HCT116 (cell line): ENCODE measurements at regions not wholly inside any gene's neighbourhood (a gene's known extent, or its start where the extent isn't known, plus 50 kb on each side); places are given as distances from the start of the nearest gene placed in this dataset.

Experiments used
- ATAC-seq: fragments of 200-7000 bp; cut with Tn5 transposase; 2 replicates; pipeline ENCODE4 v1.9.1; 2020; ENCODE audit warnings: mild to moderate bottlenecking, moderate library complexity
- BruUV-seq: library from RNA; stranded (reverse); fragments of 400-500 nt; replicated peaks from 2 replicates; lab custom pipeline; 2021; lab: Mats Ljungman, UMichigan
- CTCF ChIA-PET: fragments of 300-600 bp; sonication (Branson Sonifier 250); formaldehyde crosslinking; loops from one replicate; lab custom pipeline; 2021; ENCODE audit warnings: antibody characterized with exemption; lab: Charles Lee
- POLR2A ChIA-PET: fragments of 300-600, 350-600 bp; sonication (Branson Sonifier 250); formaldehyde crosslinking; loops from one replicate; lab custom pipeline; 2021; ENCODE audit warnings: antibody characterized with exemption; lab: Charles Lee
- RAD21 ChIA-PET, 2 experiments: fragments of 300-600 bp; sonication (Branson Sonifier 250); formaldehyde crosslinking; loops; one replicate each; lab custom pipeline; 2023; ENCODE audit warnings: low total read pairs in 2 of 2; ENCODE audit not compliant: uncharacterized antibody in 2 of 2, unreplicated experiment in 2 of 2, low non-redundant PET in 1 of 2; lab: Charles Lee
- DNase-seq: peaks from one replicate; pipeline ENCODE4 v3.0.0-alpha.2; 2010; ENCODE audit warnings: low read depth, low spot score
- H2AFZ ChIP-seq: fragments of 200-600 bp; shearing (Covaris generic), sonication (generic); 2 replicates; pipeline ENCODE4 v1.6.1; 2017; ENCODE audit warnings: low read depth, mixed run types, mixed read lengths, antibody characterized with exemption, low read length; ENCODE audit not compliant: poor library complexity, severe bottlenecking
- H3K27ac ChIP-seq: 2 replicates; pipeline ENCODE4 v1.5.1; 2012; ENCODE audit warnings: low read depth, low read length
- H3K27me3 ChIP-seq: fragments of 200-600 bp; sonication (generic); 2 replicates; pipeline ENCODE4 v1.6.1; 2016; ENCODE audit warnings: mixed run types, low read length, mixed read lengths; ENCODE audit not compliant: insufficient read depth
- H3K36me3 ChIP-seq, 2 experiments: fragments of 200-500 bp in 1 of 2; fragments of 200-600 bp in 1 of 2; sonication (Bioruptor generic) in 1 of 2; sonication (generic) in 1 of 2; 2 replicates each; pipeline versions ENCODE4 v1.5.1 to v1.6.1; 2014 to 2016; ENCODE audit warnings: low read length in 2 of 2, inconsistent platforms in 1 of 2, mixed read lengths in 1 of 2, mixed run types in 1 of 2; ENCODE audit not compliant: insufficient read depth in 2 of 2, control insufficient read depth in 1 of 2
- H3K4me1 ChIP-seq, 2 experiments: fragments of 200-600 bp in 1 of 2; sonication (generic) in 1 of 2; 2 replicates each; pipeline versions ENCODE4 v1.5.1 to v1.6.1; 2012 to 2017; ENCODE audit warnings: low read length in 2 of 2, inconsistent platforms in 1 of 2, mild to moderate bottlenecking in 1 of 2, mixed read lengths in 1 of 2, mixed run types in 1 of 2, moderate library complexity in 1 of 2; ENCODE audit not compliant: insufficient read depth in 2 of 2, control insufficient read depth in 1 of 2
- H3K4me2 ChIP-seq: fragments of 200-600 bp; sonication (generic); 2 replicates; pipeline ENCODE4 v1.6.1; 2017; ENCODE audit warnings: mixed run types, low read length, mixed read lengths
- H3K4me3 ChIP-seq, 2 experiments: fragments of 200-600 bp in 1 of 2; sonication (generic) in 1 of 2; replicated peaks in 1 of 2; 2 replicates each; pipeline ENCODE4 v1.5.1; 2011 to 2016; ENCODE audit warnings: low read length in 2 of 2, control low read depth in 1 of 2, low read depth in 1 of 2, mild to moderate bottlenecking in 1 of 2, mixed read lengths in 1 of 2, mixed run types in 1 of 2
- H3K79me2 ChIP-seq: fragments of 200-600 bp; sonication (generic); 2 replicates; pipeline ENCODE4 v1.6.1; 2017; ENCODE audit warnings: mild to moderate bottlenecking, mixed run types, low read length, moderate library complexity, mixed read lengths; ENCODE audit not compliant: insufficient read depth
- H3K9ac ChIP-seq: fragments of 200-600 bp; sonication (generic); 2 replicates; pipeline ENCODE4 v1.6.1; 2016; ENCODE audit warnings: low read length, mixed read lengths
- H3K9me2 ChIP-seq: fragments of 200-600 bp; sonication (generic), shearing (Covaris generic); 2 replicates; pipeline ENCODE4 v1.6.1; 2017; ENCODE audit warnings: mixed run types, mild to moderate bottlenecking, moderate library complexity; ENCODE audit not compliant: insufficient read depth
- H3K9me3 ChIP-seq, 2 experiments: fragments of 200-500 bp in 1 of 2; fragments of 200-600 bp in 1 of 2; sonication (Bioruptor generic) in 1 of 2; sonication (generic) in 1 of 2; 2 replicates each; pipeline ENCODE4 v1.6.1; 2014 to 2017; ENCODE audit warnings: low read length in 2 of 2, mixed read lengths in 2 of 2, inconsistent platforms in 1 of 2, low read depth in 1 of 2, mild to moderate bottlenecking in 1 of 2, mixed run types in 1 of 2, moderate library complexity in 1 of 2; ENCODE audit not compliant: control insufficient read depth in 1 of 2, insufficient read depth in 1 of 2
- H4K20me1 ChIP-seq: fragments of 200-600 bp; sonication (generic), shearing (Covaris generic); 2 replicates; pipeline ENCODE4 v1.6.1; 2017; ENCODE audit warnings: mixed run types, mild to moderate bottlenecking, moderate library complexity; ENCODE audit not compliant: insufficient read depth
- CBX3 ChIP-seq: IDR thresholded peaks from 2 replicates; pipeline ENCODE4 v1.6.1; 2012; ENCODE audit warnings: low read depth
- CEBPB ChIP-seq: IDR thresholded peaks from 2 replicates; pipeline ENCODE4 v1.6.1; 2012; ENCODE audit warnings: low read depth
- ELF1 ChIP-seq: IDR thresholded peaks from 2 replicates; pipeline ENCODE4 v1.6.1; 2012; ENCODE audit warnings: low read depth, borderline replicate concordance
- EZH2 ChIP-seq: fragments of 200-600 bp; sonication (generic); IDR thresholded peaks from 2 replicates; pipeline ENCODE4 v1.6.1; 2017; ENCODE audit warnings: antibody characterized with exemption, mixed run types
- EZH2phosphoT487 ChIP-seq: fragments of 200-600 bp; IDR thresholded peaks from 2 replicates; pipeline ENCODE4 v1.6.1; 2018; ENCODE audit warnings: antibody characterized with exemption, borderline replicate concordance
- JUND ChIP-seq: IDR thresholded peaks from 2 replicates; pipeline ENCODE4 v1.6.1; 2012
- POLR2A ChIP-seq: IDR thresholded peaks from 2 replicates; pipeline ENCODE4 v1.7.0; 2011; ENCODE audit warnings: borderline replicate concordance; ENCODE audit not compliant: insufficient read depth, insufficient read length; ENCODE audit errors: extremely low read depth
- POLR2AphosphoS5 ChIP-seq: IDR thresholded peaks from 2 replicates; pipeline ENCODE4 v1.6.1; 2011; ENCODE audit warnings: mild to moderate bottlenecking, low read depth, low read length, moderate library complexity
- RAD21 ChIP-seq: IDR thresholded peaks from 2 replicates; pipeline ENCODE4 v1.6.1; 2012; ENCODE audit warnings: low read depth, mild to moderate bottlenecking
- SP1 ChIP-seq: IDR thresholded peaks from 2 replicates; pipeline ENCODE4 v1.6.1; 2012; ENCODE audit warnings: low read depth
- SRF ChIP-seq: IDR thresholded peaks from 2 replicates; pipeline ENCODE4 v1.6.1; 2012; ENCODE audit warnings: low read depth
- TCF7L2 ChIP-seq: IDR thresholded peaks from 2 replicates; pipeline ENCODE4 v1.7.0; 2011; ENCODE audit warnings: borderline replicate concordance, inconsistent platforms; ENCODE audit not compliant: insufficient read depth, insufficient read length; ENCODE audit errors: extremely low read depth
- YY1 ChIP-seq: IDR thresholded peaks from 2 replicates; pipeline ENCODE4 v1.6.1; 2011; ENCODE audit warnings: low read length, low read depth, moderate library complexity, mild to moderate bottlenecking; ENCODE audit not compliant: insufficient replicate concordance; ENCODE audit errors: extremely low read depth
- intact Hi-C: fragments of 100-400 bp; cut with micrococcal nuclease; formaldehyde crosslinking; loops from 2 replicates; pipeline ENCODE4 v1.10.0; 2022
- TF ChIP-seq, protein P1 (sequence below): IDR thresholded peaks from 2 replicates; pipeline ENCODE4 v1.6.1; 2012; ENCODE audit warnings: low read depth
- TF ChIP-seq, protein P2 (sequence below): IDR thresholded peaks from 2 replicates; pipeline ENCODE4 v1.6.1; 2011; ENCODE audit warnings: mild to moderate bottlenecking, low read length, moderate library complexity; ENCODE audit not compliant: insufficient replicate concordance; ENCODE audit errors: extremely low read depth

DNA sequence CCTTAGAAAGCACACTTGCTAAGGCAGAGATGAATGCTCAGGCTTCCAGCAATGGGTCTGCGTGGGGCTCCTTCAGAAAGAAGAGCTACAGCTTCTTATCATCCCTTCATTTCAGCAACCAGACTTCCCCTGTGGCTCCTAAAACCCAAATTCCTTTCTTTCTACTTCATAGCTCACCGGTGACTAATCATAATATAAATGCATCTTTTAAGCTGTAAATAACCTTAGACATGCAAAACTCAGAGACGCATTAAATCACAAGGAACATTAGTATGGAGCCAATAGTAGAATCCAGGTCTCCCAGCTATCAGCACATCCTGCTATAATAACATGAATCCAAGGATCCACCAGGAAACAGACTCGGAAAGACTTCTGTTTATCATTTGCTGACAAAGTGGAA is 375.6 kb downstream of the COG6 start:
- H3K36me3 ChIP-seq: no peaks in the 10 kb centered on the region
- ChIA-PET CTCF (no interaction called here), RAD21 (no interaction called here)
- H3K4me3 ChIP-seq: no peak overlapping the region
- ATAC-seq (no peak), DNase-seq (no peak)
- H2AFZ ChIP-seq: no peak overlapping the region
- no TSS peak for BruUV-seq
- no peaks in the 10 kb centered on the region for H3K9me2 ChIP-seq
- intact Hi-C loops: no loop called here
- H3K9me3 ChIP-seq: no peaks in the 10 kb centered on the region
- H3K4me2 ChIP-seq: no peak overlapping the region
- TF ChIP-seq JUND (no peak), POLR2AphosphoS5 (no peak), SRF (no peak), ELF1 (no peak), CBX3 (no peak)
- TF ChIP-seq, protein P1, sequence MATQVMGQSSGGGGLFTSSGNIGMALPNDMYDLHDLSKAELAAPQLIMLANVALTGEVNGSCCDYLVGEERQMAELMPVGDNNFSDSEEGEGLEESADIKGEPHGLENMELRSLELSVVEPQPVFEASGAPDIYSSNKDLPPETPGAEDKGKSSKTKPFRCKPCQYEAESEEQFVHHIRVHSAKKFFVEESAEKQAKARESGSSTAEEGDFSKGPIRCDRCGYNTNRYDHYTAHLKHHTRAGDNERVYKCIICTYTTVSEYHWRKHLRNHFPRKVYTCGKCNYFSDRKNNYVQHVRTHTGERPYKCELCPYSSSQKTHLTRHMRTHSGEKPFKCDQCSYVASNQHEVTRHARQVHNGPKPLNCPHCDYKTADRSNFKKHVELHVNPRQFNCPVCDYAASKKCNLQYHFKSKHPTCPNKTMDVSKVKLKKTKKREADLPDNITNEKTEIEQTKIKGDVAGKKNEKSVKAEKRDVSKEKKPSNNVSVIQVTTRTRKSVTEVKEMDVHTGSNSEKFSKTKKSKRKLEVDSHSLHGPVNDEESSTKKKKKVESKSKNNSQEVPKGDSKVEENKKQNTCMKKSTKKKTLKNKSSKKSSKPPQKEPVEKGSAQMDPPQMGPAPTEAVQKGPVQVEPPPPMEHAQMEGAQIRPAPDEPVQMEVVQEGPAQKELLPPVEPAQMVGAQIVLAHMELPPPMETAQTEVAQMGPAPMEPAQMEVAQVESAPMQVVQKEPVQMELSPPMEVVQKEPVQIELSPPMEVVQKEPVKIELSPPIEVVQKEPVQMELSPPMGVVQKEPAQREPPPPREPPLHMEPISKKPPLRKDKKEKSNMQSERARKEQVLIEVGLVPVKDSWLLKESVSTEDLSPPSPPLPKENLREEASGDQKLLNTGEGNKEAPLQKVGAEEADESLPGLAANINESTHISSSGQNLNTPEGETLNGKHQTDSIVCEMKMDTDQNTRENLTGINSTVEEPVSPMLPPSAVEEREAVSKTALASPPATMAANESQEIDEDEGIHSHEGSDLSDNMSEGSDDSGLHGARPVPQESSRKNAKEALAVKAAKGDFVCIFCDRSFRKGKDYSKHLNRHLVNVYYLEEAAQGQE: no peak
- TF ChIP-seq, all 23 proteins: peak for 0
- Histone ChIP-seq H3K27me3 (0 out of 2 replicates have a peak, but pooled peaks cover 3% of the 10 kb centered on the region), H3K27ac (no peak overlapping the region), H3K9ac (no peak overlapping the region), H4K20me1 (no peaks in the 10 kb centered on the region), H3K4me1 (0 out of 4 replicates have a peak, but pooled peaks cover 0 to 3% of the 10 kb centered on the region in 2 experiments), H3K79me2 (no peaks in the 10 kb centered on the region)
- POLR2A ChIA-PET: no interaction called here

DNA sequence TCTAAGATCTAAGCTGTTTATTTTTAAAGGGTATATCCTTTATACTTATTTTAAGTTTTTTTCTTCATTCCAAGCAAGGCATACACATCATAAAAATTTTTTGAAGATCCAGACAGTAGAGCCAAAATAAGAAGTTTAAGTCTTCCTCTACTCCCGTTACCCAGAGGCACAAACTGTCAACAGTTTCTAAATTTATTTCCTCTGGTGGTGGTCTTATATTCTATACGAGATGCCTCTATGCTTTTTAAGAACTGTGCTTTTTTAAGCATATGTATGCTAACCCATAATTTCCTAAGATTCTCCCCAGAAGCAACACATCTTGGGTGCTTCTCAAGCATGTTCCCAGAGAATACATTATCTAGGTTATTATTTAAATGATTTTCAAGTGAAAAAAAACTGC is 383.6 kb downstream of the COG6 start:
- POLR2A ChIA-PET: no interaction called here
- no peak for TF ChIP-seq RAD21
- TF ChIP-seq SRF: no peak
- no peak for TF ChIP-seq CEBPB
- TF ChIP-seq EZH2phosphoT487: no peak
- no peak for TF ChIP-seq POLR2AphosphoS5
- no peak for TF ChIP-seq EZH2
- no peak for TF ChIP-seq YY1
- no peak for TF ChIP-seq TCF7L2
- TF ChIP-seq ELF1: no peak
- no peak for TF ChIP-seq POLR2A
- TF ChIP-seq, protein P2, sequence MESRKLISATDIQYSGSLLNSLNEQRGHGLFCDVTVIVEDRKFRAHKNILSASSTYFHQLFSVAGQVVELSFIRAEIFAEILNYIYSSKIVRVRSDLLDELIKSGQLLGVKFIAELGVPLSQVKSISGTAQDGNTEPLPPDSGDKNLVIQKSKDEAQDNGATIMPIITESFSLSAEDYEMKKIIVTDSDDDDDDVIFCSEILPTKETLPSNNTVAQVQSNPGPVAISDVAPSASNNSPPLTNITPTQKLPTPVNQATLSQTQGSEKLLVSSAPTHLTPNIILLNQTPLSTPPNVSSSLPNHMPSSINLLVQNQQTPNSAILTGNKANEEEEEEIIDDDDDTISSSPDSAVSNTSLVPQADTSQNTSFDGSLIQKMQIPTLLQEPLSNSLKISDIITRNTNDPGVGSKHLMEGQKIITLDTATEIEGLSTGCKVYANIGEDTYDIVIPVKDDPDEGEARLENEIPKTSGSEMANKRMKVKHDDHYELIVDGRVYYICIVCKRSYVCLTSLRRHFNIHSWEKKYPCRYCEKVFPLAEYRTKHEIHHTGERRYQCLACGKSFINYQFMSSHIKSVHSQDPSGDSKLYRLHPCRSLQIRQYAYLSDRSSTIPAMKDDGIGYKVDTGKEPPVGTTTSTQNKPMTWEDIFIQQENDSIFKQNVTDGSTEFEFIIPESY: no peak
- TF ChIP-seq SP1: no peak
- peaks cover 7% of the 10 kb centered on the region for H3K27me3 ChIP-seq
- ATAC-seq (no peak), DNase-seq (no peak)
- H3K27ac ChIP-seq: no peak overlapping the region
- CTCF ChIA-PET: no interaction called here
- H3K4me3 ChIP-seq: no peak overlapping the region
- H3K9me3 ChIP-seq: no peaks in the 10 kb centered on the region
- no peak overlapping the region for H3K9ac ChIP-seq
- RAD21 ChIA-PET: no interaction called here
- no peaks in the 10 kb centered on the region for H3K79me2 ChIP-seq
- BruUV-seq: no TSS peak
- H3K9me2 ChIP-seq: no peaks in the 10 kb centered on the region
- no peaks in the 10 kb centered on the region for H3K36me3 ChIP-seq
- no peak overlapping the region for H3K4me2 ChIP-seq
- 0 out of 4 replicates have a peak, but pooled peaks cover 0 to 3% of the 10 kb centered on the region in 2 experiments for H3K4me1 ChIP-seq
- intact Hi-C loops: no loop called here
- H4K20me1 ChIP-seq: no peaks in the 10 kb centered on the region
- H2AFZ ChIP-seq: no peak overlapping the region
